ENCODE measurements at regions not wholly inside any gene's neighbourhood (a gene's known extent, or its start where the extent isn't known, plus 50 kb on each side); places are given as distances from the start of the nearest gene placed in this dataset.

DNA sequence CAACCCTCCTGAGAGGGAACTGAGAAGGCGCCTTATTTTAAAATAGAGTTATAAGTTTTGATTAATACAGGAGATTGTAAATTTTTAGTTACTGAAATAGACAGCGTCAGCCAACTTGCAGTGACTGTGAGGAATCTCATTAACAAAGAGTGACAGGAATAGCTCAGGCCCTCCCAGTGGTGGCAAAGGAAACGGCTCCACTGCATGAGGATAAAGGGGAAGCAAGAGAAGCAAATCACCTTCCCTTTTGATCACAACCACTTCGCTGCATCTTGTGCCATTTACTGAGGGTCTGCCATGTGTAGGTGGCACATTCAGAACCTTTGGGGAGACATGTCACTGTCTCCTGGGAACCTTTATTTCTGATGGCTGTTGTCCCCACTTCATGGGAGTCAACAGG is 612.4 kb upstream of the RAB6C start:
- Histone ChIP-seq H2AFZ (ENCODE audit: low read depth) (no peak overlapping the region), H3K36me3 (replicated peaks in 1 of 2; ENCODE audit: control insufficient read depth in 1 of 2, insufficient read depth in 2 of 2, low read length in 1 of 2) (no peaks in the 10 kb centered on the region), H3K9me3 (no peaks in the 10 kb centered on the region), H3K79me2 (ENCODE audit: insufficient read depth) (no peaks in the 10 kb centered on the region), H3K27ac (ENCODE audit: low read depth in 2 of 2, low read length in 1 of 2) (no peak overlapping the region), H3K9me2 (no peaks in the 10 kb centered on the region), H3F3A (replicated peaks; ENCODE audit: insufficient read depth) (no peaks in the 10 kb centered on the region), H3K4me1 (ENCODE audit: control insufficient read depth in 1 of 2, insufficient read depth in 2 of 2, low read depth in 1 of 2, low read length in 1 of 2) (peaks cover 0 to 3% of the 10 kb centered on the region in 2 experiments; a peak in 1 of 4 replicates), H4K20me1 (ENCODE audit: insufficient read depth) (no peaks in the 10 kb centered on the region), H3K4me2 (no peak overlapping the region), H3K27me3 (ENCODE audit: insufficient read depth) (no peaks in the 10 kb centered on the region), H3K9ac (no peak overlapping the region), H3K4me3 (ENCODE audit: low read depth in 2 of 2, low read length in 1 of 2) (no peak overlapping the region)
- ChIA-PET POLR2A (no interaction called here), CTCF (interaction anchor here (1.0 kb wide), 1 partner anchor 9 kb away, joined by 3 read pairs; no protein-coding TSS in a partner anchor)
- no peak for DNase-seq
- 21% methylated on average over 4 of the region's 4 CpGs for whole genome bisulfite sequencing (ENCODE audit: low lambda C conversion rate)
- no peak for TF ChIP-seq TAF1 (IDR thresholded peaks at IDR 0.05; ENCODE audit: borderline replicate concordance, low read depth, low read length)
- TF ChIP-seq TCF12 (IDR thresholded peaks at IDR 0.05): no peak
- TF ChIP-seq GABPA (IDR thresholded peaks at IDR 0.05; ENCODE audit: low read depth): no peak
- no peak for TF ChIP-seq NFIC (IDR thresholded peaks at IDR 0.05; ENCODE audit: borderline replicate concordance)
- TF ChIP-seq, protein P1, sequence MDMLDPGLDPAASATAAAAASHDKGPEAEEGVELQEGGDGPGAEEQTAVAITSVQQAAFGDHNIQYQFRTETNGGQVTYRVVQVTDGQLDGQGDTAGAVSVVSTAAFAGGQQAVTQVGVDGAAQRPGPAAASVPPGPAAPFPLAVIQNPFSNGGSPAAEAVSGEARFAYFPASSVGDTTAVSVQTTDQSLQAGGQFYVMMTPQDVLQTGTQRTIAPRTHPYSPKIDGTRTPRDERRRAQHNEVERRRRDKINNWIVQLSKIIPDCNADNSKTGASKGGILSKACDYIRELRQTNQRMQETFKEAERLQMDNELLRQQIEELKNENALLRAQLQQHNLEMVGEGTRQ (IDR thresholded peaks at IDR 0.05; ENCODE audit: borderline replicate concordance, low read depth, low read length): no peak
- no peak for TF ChIP-seq MEF2A (IDR thresholded peaks at IDR 0.05; ENCODE audit: borderline replicate concordance, low read depth)
- TF ChIP-seq, protein P2, sequence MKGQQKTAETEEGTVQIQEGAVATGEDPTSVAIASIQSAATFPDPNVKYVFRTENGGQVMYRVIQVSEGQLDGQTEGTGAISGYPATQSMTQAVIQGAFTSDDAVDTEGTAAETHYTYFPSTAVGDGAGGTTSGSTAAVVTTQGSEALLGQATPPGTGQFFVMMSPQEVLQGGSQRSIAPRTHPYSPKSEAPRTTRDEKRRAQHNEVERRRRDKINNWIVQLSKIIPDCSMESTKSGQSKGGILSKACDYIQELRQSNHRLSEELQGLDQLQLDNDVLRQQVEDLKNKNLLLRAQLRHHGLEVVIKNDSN (IDR thresholded peaks at IDR 0.05; ENCODE audit: borderline replicate concordance, low read depth): no peak
- no peak for TF ChIP-seq EZH2phosphoT487 (IDR thresholded peaks at IDR 0.05; ENCODE audit: borderline replicate concordance, low read depth)
- no peak for TF ChIP-seq NRF1 (IDR thresholded peaks at IDR 0.05; ENCODE audit: low read depth, low read length)
- TF ChIP-seq JUND (IDR thresholded peaks at IDR 0.05): no peak
- TF ChIP-seq RAD21 (IDR thresholded peaks at IDR 0.05; ENCODE audit: low read length): no peak
- TF ChIP-seq GATA2 (CRISPR knock-in tag; IDR thresholded peaks at IDR 0.05): no peak

DNA sequence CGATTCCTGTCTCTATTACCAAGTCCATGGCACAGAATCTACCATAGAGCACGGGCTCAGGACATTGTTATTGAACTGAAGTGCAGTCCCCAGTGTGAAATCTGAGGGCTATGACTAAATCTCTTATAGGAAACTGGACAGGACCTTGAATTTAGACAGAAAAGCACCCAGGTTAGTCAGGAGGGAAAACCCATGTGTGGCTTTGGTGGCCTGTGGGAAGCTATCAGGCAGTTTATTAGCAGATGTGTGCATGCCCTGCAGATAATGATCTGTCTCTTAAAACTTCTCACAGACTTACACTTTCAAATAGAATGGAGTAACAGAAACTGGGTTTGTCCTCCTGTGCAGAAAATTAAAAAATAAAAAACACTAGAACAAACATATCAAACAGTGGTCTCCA is 610.0 kb upstream of the RAB6C start:
- no peaks in the 10 kb centered on the region for H3K79me2 ChIP-seq (ENCODE audit: insufficient read depth)
- H3K9me2 ChIP-seq: no peaks in the 10 kb centered on the region
- H3K4me3 ChIP-seq (ENCODE audit: low read depth in 2 of 2, low read length in 1 of 2): no peak overlapping the region
- no peak for DNase-seq
- no peak overlapping the region for H3K27ac ChIP-seq (ENCODE audit: low read depth in 2 of 2, low read length in 1 of 2)
- H3F3A ChIP-seq (replicated peaks; ENCODE audit: insufficient read depth): no peaks in the 10 kb centered on the region
- POLR2A ChIA-PET: no interaction called here
- H3K9me3 ChIP-seq: no peaks in the 10 kb centered on the region
- no peak overlapping the region for H3K9ac ChIP-seq
- WGBS (ENCODE audit: low lambda C conversion rate): 22% methylated on average over 2 of the region's 2 CpGs
- TF ChIP-seq YY1 (IDR thresholded peaks at IDR 0.05; ENCODE audit: low read depth) (no peak), FOXM1 (IDR thresholded peaks at IDR 0.05; ENCODE audit: low read depth) (no peak), ELF1 (IDR thresholded peaks at IDR 0.05) (no peak), CHD2 (IDR thresholded peaks at IDR 0.05; ENCODE audit: low read length, partially characterized antibody) (no peak), RFX5 (IDR thresholded peaks at IDR 0.05; ENCODE audit: low read length) (no peak), MEF2A (IDR thresholded peaks at IDR 0.05; ENCODE audit: borderline replicate concordance, low read depth) (no peak), POLR2AphosphoS5 (IDR thresholded peaks at IDR 0.05; ENCODE audit: low read depth, low read length) (no peak), TAF1 (IDR thresholded peaks at IDR 0.05; ENCODE audit: borderline replicate concordance, low read depth, low read length) (no peak), TCF12 (IDR thresholded peaks at IDR 0.05) (no peak), JUND (IDR thresholded peaks at IDR 0.05) (no peak)
- TF ChIP-seq, protein P1 (IDR thresholded peaks at IDR 0.05; ENCODE audit: borderline replicate concordance, low read depth, low read length): no peak
- TF ChIP-seq, protein P3, sequence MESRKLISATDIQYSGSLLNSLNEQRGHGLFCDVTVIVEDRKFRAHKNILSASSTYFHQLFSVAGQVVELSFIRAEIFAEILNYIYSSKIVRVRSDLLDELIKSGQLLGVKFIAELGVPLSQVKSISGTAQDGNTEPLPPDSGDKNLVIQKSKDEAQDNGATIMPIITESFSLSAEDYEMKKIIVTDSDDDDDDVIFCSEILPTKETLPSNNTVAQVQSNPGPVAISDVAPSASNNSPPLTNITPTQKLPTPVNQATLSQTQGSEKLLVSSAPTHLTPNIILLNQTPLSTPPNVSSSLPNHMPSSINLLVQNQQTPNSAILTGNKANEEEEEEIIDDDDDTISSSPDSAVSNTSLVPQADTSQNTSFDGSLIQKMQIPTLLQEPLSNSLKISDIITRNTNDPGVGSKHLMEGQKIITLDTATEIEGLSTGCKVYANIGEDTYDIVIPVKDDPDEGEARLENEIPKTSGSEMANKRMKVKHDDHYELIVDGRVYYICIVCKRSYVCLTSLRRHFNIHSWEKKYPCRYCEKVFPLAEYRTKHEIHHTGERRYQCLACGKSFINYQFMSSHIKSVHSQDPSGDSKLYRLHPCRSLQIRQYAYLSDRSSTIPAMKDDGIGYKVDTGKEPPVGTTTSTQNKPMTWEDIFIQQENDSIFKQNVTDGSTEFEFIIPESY (IDR thresholded peaks at IDR 0.05; ENCODE audit: borderline replicate concordance, low read depth): no peak
- TF ChIP-seq, protein P4, sequence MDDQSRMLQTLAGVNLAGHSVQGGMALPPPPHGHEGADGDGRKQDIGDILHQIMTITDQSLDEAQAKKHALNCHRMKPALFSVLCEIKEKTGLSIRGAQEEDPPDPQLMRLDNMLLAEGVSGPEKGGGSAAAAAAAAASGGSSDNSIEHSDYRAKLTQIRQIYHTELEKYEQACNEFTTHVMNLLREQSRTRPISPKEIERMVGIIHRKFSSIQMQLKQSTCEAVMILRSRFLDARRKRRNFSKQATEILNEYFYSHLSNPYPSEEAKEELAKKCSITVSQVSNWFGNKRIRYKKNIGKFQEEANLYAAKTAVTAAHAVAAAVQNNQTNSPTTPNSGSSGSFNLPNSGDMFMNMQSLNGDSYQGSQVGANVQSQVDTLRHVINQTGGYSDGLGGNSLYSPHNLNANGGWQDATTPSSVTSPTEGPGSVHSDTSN (IDR thresholded peaks at IDR 0.05): no peak
- no peak overlapping the region for H3K4me2 ChIP-seq
- CTCF ChIA-PET: no interaction called here
- no peak overlapping the region for H2AFZ ChIP-seq (ENCODE audit: low read depth)
- peaks cover 0 to 3% of the 10 kb centered on the region in 2 experiments; a peak in 1 of 4 replicates for H3K4me1 ChIP-seq (ENCODE audit: control insufficient read depth in 1 of 2, insufficient read depth in 2 of 2, low read depth in 1 of 2, low read length in 1 of 2)
- H4K20me1 ChIP-seq (ENCODE audit: insufficient read depth): no peaks in the 10 kb centered on the region
- H3K36me3 ChIP-seq (replicated peaks in 1 of 2; ENCODE audit: control insufficient read depth in 1 of 2, insufficient read depth in 2 of 2, low read length in 1 of 2): no peaks in the 10 kb centered on the region
- H3K27me3 ChIP-seq (ENCODE audit: insufficient read depth): no peaks in the 10 kb centered on the region

Data from SK-N-SH (cell line).